Fibroblast of villous mesenchyme (primary cell): ENCODE measurements at regions not wholly inside any gene's neighbourhood (a gene's known extent, or its start where the extent isn't known, plus 50 kb on each side); places are given as distances from the start of the nearest gene placed in this dataset.

Experiments used
- DNase-seq: peaks from one replicate; pipeline ENCODE4 v3.0.0-alpha.2; 2010; ENCODE audit warnings: low read depth
- H3K4me3 ChIP-seq: 2 replicates; pipeline ENCODE4 v1.5.1; 2011; ENCODE audit warnings: low read depth, mild to moderate bottlenecking, low read length
- CTCF ChIP-seq: IDR thresholded peaks from 2 replicates; pipeline ENCODE4 v1.5.1; 2012; ENCODE audit warnings: low read depth, mild to moderate bottlenecking, low read length; ENCODE audit not compliant: insufficient read depth

GRCh38 chr6:109892451-109893435, 85.4 kb upstream of the GPR6 start:
- no peak overlapping the region for H3K4me3 ChIP-seq
- TF ChIP-seq CTCF = no peak
- DNase-seq = peak; percentile 8

GRCh38 chr6:109893606-109894005, 84.5 kb upstream of the GPR6 start:
- DNase-seq = no peak
- no peak for TF ChIP-seq CTCF
- no peak overlapping the region for H3K4me3 ChIP-seq

- no peak overlapping the region for H3K4me3 ChIP-seq
- no peak for DNase-seq
- TF ChIP-seq CTCF = no peak
These were observed 83.9 kb upstream of the GPR6 start for GRCh38 chr6:109894181-109894580.

GRCh38 chr6:109896341-109896740, 81.8 kb upstream of the GPR6 start:
- peak; percentile 2 for DNase-seq

GRCh38 chr6:109897025-109897424, 81.1 kb upstream of the GPR6 start:
- no peak for TF ChIP-seq CTCF
- no peak for DNase-seq
- no peak overlapping the region for H3K4me3 ChIP-seq

More at GRCh38 chr6:109896341-109896740, 81.8 kb upstream of the GPR6 start:
- no peak for TF ChIP-seq CTCF
- H3K4me3 ChIP-seq = no peak overlapping the region

GRCh38 chr6:109897561-109898080, 80.5 kb upstream of the GPR6 start:
- H3K4me3 ChIP-seq = no peak overlapping the region
- TF ChIP-seq CTCF = no peak
- no peak for DNase-seq

- H3K4me3 ChIP-seq = no peak overlapping the region
- TF ChIP-seq CTCF = no peak
- no peak for DNase-seq
These were observed 76.1 kb upstream of the GPR6 start for GRCh38 chr6:109901976-109902375.
